HL-60 (cell line): ENCODE measurements at regions not wholly inside any gene's neighbourhood (a gene's known extent, or its start where the extent isn't known, plus 50 kb on each side); places are given as distances from the start of the nearest gene placed in this dataset.

ENCODE experiments used
- CTCF ChIP-seq: IDR thresholded peaks from one replicate; pipeline ENCODE4 v1.5.1; 2011; ENCODE audit warnings: low read length, control low read depth, inconsistent platforms; ENCODE audit not compliant: insufficient read depth
- REST ChIP-seq: IDR thresholded peaks from 2 replicates; pipeline ENCODE4 v1.6.1; 2012; ENCODE audit warnings: low read depth; ENCODE audit not compliant: insufficient replicate concordance
- SPI1 ChIP-seq: IDR thresholded peaks from 2 replicates; pipeline ENCODE4 v1.6.1; 2012; ENCODE audit warnings: low read depth, mild to moderate bottlenecking, borderline replicate concordance

DNA sequence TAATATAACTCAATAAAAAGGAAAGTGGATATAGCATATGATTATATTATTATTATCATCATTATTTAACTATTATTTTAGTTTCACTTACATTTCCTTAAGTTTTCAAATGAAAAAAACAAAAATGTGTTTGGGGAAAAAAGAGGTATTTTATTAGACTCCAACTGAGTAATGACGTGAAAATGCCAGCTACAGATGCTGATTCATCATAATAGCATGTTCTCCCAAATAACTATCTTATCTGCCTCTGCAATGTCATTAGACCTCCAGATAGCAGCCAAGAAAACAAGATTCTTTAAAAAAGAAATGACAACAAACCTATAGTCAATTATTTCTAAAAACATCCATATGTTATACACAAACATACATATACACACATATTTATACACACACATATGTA is 1071.9 kb upstream of the TMPRSS15 start:
- no peak for TF ChIP-seq CTCF
- TF ChIP-seq REST = no peak
- no peak for TF ChIP-seq SPI1
